IPS-18a (cell line): ENCODE measurements at regions not wholly inside any gene's neighbourhood (a gene's known extent, or its start where the extent isn't known, plus 50 kb on each side); places are given as distances from the start of the nearest gene placed in this dataset.

Experiments
- H3K27ac ChIP-seq: one replicate; pipeline ENCODE4 v1.5.1; 2013; ENCODE audit warnings: low read length
- H3K27me3 ChIP-seq: one replicate; pipeline ENCODE4 v1.6.1; 2013; ENCODE audit warnings: mild to moderate bottlenecking, low read length; ENCODE audit not compliant: control insufficient read depth, insufficient read depth
- H3K36me3 ChIP-seq: one replicate; pipeline ENCODE4 v1.6.1; 2013; ENCODE audit warnings: low read depth, low read length; ENCODE audit not compliant: control insufficient read depth
- H3K4me1 ChIP-seq: one replicate; pipeline ENCODE4 v1.6.1; 2013; ENCODE audit warnings: low read depth, low read length; ENCODE audit not compliant: control insufficient read depth
- H3K4me3 ChIP-seq: one replicate; pipeline ENCODE4 v1.5.1; 2013; ENCODE audit warnings: low read length
- H3K9ac ChIP-seq: one replicate; pipeline ENCODE4 v1.6.1; 2013; ENCODE audit warnings: mild to moderate bottlenecking, low read length, moderate library complexity
- H3K9me3 ChIP-seq: one replicate; pipeline ENCODE4 v1.6.1; 2013; ENCODE audit warnings: low read depth, low read length; ENCODE audit not compliant: control insufficient read depth

DNA sequence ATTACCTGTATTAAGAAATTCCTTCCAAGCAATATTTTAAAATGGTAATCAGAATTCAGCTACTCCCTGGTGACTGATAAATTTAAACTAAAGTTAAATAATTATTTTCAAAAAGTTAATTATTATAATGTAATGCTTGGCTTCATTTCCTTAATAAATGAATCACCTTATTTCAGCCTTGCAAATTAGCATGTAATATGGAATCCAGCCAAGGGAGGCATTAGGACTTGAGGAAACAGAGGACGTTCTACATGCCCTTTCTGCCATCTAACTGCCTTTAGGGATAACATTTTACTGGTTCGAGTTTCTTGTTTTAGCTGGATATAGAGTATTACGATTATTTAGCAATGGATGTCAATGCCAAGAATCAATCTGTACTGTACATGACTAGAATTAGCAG, 636.3 kb downstream of the TSN start:
- Histone ChIP-seq H3K4me3 (no peak overlapping the region), H3K36me3 (no peaks in the 10 kb centered on the region)

DNA sequence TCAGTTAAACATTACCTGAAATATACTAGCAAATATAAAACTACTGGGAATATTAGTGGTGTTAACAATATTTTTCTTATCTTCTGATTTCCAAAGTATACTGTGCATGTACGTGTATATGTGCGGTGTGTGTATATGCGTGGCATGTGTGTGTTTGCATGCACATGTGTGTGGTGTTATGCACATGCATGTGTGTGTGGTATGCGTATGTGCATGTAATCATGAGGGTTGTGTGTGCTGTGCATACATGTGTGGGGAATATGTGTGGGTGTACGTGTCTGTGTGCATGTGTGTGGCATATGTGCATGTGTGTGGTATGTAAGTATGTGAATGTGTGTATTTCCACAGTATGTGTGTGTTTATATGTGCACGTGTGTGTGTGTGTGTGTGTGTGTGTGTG, 640.2 kb downstream of the TSN start:
- no peaks in the 10 kb centered on the region for H3K27me3 ChIP-seq
- no peak overlapping the region for H3K4me3 ChIP-seq
- no peak overlapping the region for H3K27ac ChIP-seq
- H3K4me1 ChIP-seq = no peaks in the 10 kb centered on the region
- no peak overlapping the region for H3K9ac ChIP-seq
- no peaks in the 10 kb centered on the region for H3K36me3 ChIP-seq
- no peaks in the 10 kb centered on the region for H3K9me3 ChIP-seq

More for the DNA sequence above, 636.3 kb downstream of the TSN start:
- Histone ChIP-seq H3K27ac (no peak overlapping the region), H3K27me3 (no peaks in the 10 kb centered on the region), H3K9me3 (no peaks in the 10 kb centered on the region), H3K9ac (no peak overlapping the region), H3K4me1 (no peaks in the 10 kb centered on the region)

DNA sequence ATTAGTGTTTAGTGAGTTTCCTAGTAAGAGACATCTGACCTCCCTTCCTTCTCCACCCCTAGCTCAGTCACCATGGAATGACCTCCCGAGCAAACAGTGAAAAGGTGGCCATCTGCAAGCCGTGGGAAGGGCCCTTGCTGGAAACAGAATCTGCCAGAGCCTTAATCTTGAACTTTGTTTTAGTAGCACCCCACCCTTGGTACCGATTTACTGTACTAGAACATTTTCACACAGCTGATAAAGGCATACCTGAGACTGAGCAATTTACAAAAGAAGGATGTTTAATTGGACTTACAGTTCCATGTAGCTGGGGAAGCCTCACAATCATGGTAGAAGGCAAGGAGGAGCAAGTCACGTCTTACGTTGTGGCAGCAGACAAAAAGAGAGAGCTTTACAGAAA, 655.8 kb downstream of the TSN start:
- no peaks in the 10 kb centered on the region for H3K9me3 ChIP-seq
- no peaks in the 10 kb centered on the region for H3K27me3 ChIP-seq
- no peak overlapping the region for H3K4me3 ChIP-seq
- no peak overlapping the region for H3K27ac ChIP-seq
- no peak overlapping the region for H3K9ac ChIP-seq
- H3K4me1 ChIP-seq = no peaks in the 10 kb centered on the region
- no peaks in the 10 kb centered on the region for H3K36me3 ChIP-seq

DNA sequence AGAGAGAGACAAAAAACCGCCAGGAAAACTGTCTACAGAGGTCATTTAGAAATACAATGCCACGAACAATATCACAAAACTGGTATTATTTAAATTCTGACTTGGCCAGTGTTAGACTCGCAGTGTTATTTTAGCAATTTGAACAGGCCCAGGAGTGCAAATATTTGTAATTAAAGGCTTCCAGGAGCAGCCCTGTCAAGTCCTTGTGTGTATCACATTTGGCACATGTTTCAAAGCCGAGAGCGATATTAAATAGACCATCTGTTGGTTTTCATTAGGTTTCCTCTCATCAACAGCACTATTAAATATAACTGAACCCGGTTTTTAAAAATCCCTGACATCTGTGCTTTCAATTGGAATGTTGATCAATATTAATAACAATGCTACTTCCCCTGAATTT, 656.9 kb downstream of the TSN start:
- H3K27ac ChIP-seq = no peak overlapping the region

DNA sequence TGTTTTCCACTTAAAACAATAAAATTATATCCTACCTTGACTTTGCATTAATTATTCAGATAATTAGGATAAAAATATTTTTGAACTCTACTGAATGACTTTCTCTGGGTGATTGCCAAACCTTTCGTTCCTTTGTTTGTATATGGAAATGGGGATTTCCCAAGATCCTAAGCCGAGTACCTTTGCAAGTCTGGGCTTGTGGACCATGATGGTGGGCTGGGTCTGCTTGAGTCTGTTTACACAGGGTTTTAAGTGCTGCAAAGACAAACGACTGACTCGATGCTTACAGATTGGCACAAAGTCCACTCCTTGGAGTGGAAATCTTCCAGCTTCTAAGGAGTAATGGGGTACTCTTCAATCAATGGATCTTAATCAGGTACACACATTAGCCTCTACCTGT, 659.5 kb downstream of the TSN start:
- no peak overlapping the region for H3K9ac ChIP-seq
- no peak overlapping the region for H3K27ac ChIP-seq
- no peaks in the 10 kb centered on the region for H3K36me3 ChIP-seq
- no peak overlapping the region for H3K4me3 ChIP-seq
- H3K27me3 ChIP-seq = no peaks in the 10 kb centered on the region
- H3K9me3 ChIP-seq = no peaks in the 10 kb centered on the region
- H3K4me1 ChIP-seq = no peaks in the 10 kb centered on the region

More for the DNA sequence above, 656.9 kb downstream of the TSN start:
- Histone ChIP-seq H3K4me1 (no peaks in the 10 kb centered on the region), H3K4me3 (no peak overlapping the region), H3K9me3 (no peaks in the 10 kb centered on the region), H3K36me3 (no peaks in the 10 kb centered on the region), H3K27me3 (no peaks in the 10 kb centered on the region), H3K9ac (no peak overlapping the region)

DNA sequence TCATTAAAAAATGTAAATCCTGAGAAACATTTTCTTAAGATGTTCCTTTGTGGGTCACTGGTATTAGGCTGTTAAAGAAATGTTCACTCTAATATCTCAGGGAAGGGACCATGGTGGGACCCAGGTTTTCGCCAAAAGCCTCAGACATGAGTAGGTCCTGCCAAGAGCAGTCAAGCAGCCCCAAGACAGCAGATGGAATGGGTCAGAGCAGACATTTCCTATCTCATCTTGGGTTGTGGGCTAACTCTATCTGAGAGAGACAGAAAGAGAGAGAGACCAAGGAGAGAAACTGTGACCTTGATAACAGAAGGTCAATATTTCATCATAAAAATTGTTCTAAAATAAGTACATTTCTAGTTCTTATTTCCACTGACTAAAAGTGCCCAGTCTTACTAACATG, 661.7 kb downstream of the TSN start:
- Histone ChIP-seq H3K4me1 (no peaks in the 10 kb centered on the region), H3K27ac (no peak overlapping the region), H3K9ac (no peak overlapping the region), H3K36me3 (no peaks in the 10 kb centered on the region), H3K27me3 (no peaks in the 10 kb centered on the region), H3K4me3 (no peak overlapping the region), H3K9me3 (no peaks in the 10 kb centered on the region)

DNA sequence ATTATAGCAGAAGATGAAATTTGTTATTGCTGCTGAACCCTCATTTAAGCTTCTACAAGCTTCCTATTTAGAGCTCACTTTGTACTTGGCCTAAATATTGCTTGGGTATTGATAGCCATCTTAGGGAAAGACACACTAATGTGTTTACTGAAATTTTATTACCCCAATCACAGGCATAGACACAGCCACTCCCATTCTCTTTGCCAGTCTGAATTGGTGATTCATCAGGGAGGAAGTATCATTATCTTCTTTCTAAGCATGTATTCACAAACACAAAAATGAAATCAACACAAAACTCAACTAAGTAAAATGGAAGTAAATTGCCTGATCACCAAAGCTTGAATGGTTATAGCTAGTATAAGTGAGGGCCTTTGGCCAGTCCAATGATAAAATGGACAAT, 666.3 kb downstream of the TSN start:
- H3K4me3 ChIP-seq = no peak overlapping the region
- H3K27me3 ChIP-seq = no peaks in the 10 kb centered on the region
- no peak overlapping the region for H3K9ac ChIP-seq
- no peak overlapping the region for H3K27ac ChIP-seq
- no peaks in the 10 kb centered on the region for H3K4me1 ChIP-seq
- no peaks in the 10 kb centered on the region for H3K9me3 ChIP-seq
- no peaks in the 10 kb centered on the region for H3K36me3 ChIP-seq

DNA sequence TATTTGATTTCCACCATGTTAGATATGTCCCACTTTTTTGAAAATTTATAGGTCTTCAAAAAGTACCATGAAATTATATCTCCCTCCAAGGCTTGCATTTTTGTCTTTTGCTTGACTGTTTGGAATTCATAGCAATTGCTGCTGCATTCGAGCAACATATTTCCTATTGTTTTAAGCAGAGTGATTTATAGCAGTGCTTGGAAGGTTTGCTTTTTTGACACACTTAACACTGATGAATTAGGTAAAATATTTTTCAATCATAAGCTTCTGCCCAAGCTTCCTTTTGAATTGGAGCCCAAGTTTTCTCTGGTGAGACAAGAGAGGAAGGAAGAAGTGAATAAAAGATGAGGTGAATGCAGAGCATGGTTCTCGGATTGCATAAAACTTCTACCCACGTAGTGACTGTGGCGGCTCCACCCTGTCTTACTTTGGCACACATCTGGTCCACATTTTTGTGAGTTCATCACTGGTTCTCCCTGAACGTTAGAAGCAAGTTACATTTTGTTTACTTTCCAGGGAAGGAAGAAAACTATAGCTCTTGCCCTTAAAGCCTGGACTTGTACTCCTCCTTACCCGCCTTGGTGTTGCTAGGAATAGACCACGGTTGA, 667.0 kb downstream of the TSN start:
- Histone ChIP-seq H3K4me1 (no peaks in the 10 kb centered on the region), H3K27me3 (no peaks in the 10 kb centered on the region), H3K9ac (no peak overlapping the region), H3K36me3 (no peaks in the 10 kb centered on the region), H3K9me3 (no peaks in the 10 kb centered on the region), H3K4me3 (no peak overlapping the region), H3K27ac (no peak overlapping the region)

DNA sequence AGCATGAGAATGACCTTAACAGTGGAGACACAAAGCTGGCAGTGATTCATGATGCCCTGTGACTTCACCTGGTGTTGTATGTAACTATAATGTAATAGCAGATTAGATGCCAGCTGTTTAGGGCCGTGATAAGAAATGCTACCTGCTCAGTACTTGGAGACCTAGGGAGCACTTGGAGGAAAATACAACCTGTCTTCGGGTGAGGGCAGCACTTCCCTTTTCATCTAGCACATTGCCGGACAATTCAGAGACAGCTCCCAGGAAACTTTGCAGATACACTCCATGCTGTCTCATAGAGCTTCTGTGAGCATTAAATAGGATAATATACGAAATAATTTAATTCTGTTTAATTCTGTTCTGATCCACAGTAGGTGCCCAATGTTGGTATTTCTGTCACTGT, 668.5 kb downstream of the TSN start:
- Histone ChIP-seq H3K4me3 (no peak overlapping the region), H3K27ac (no peak overlapping the region), H3K9me3 (no peaks in the 10 kb centered on the region), H3K4me1 (no peaks in the 10 kb centered on the region), H3K36me3 (no peaks in the 10 kb centered on the region), H3K9ac (no peak overlapping the region), H3K27me3 (no peaks in the 10 kb centered on the region)

DNA sequence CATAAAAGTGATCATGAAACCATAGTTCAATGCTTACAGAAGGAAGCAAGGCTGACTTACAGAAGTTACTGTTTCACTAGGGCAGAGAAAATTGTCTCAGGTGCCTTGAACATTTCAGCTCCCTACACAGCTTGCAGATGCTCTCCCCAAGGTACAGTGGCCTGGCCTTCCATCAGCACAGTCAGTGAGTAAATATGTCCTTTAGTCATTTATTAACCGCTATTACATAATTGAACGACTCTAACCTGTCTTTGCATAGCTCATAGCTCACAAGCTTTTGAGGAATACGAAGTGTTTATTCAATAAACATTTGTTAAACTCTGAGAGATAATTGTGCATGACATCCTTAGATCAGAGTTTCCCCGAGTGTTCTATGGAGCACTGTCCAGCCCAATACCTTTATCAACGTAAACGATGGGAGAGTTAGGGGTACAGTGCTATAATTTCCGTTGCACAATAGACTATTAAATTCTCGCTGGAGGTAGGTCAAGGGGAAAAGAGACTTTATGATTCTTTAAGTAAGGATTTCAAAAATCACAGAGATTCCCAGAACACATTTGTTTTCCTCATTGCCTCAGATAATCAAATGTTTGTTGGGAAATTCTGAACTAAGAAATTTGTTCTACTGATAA, 677.8 kb downstream of the TSN start:
- Histone ChIP-seq H3K27me3 (no peaks in the 10 kb centered on the region), H3K4me1 (no peaks in the 10 kb centered on the region), H3K4me3 (no peak overlapping the region), H3K9ac (no peak overlapping the region), H3K36me3 (no peaks in the 10 kb centered on the region), H3K9me3 (no peaks in the 10 kb centered on the region), H3K27ac (no peak overlapping the region)

DNA sequence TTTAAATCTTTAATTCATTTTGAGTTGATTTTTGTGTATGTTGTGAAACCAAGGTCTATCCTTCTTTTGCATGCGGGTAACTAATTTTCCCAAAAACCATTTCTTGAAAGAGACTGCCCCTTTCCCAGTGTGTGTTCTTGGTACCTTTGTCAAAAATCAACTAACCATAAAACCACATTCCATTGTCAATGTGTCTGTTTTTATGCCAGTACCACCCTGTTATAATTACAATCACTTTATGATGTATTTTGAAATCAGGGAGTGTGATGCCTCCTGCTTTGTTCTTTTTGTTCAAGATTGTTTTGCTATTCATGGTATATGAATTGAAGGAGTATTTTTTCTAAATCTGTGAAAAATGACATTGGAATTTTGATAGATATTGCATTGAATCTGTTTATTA, 689.6 kb downstream of the TSN start:
- Histone ChIP-seq H3K36me3 (no peaks in the 10 kb centered on the region), H3K4me1 (no peaks in the 10 kb centered on the region), H3K27ac (no peak overlapping the region), H3K4me3 (no peak overlapping the region), H3K9ac (no peak overlapping the region), H3K27me3 (no peaks in the 10 kb centered on the region), H3K9me3 (no peaks in the 10 kb centered on the region)

DNA sequence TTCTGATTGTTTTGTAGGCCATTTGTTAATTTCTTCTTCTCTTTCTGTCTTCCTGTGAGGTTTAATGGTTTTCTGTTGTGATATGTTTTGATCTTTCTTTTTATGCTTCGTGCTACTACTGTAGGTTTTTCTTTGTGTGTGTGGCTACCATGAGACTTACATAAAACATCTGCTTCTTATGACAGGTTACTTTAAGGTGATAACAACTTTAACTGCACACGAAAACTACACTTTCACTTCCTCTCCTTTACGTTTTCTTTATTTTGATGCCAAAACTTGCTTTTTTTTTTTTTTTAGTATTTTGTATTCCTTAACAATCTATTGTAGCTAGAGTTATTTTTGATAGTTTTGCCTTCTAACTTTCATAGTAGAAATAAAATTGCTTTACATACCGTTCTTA, 691.3 kb downstream of the TSN start:
- Histone ChIP-seq H3K36me3 (no peaks in the 10 kb centered on the region), H3K4me1 (no peaks in the 10 kb centered on the region), H3K27me3 (no peaks in the 10 kb centered on the region), H3K4me3 (no peak overlapping the region), H3K9me3 (no peaks in the 10 kb centered on the region), H3K27ac (no peak overlapping the region), H3K9ac (no peak overlapping the region)
